NCI-H82 treated with DMSO at 0.1 percent for 48 hours (cell line): ENCODE measurements at regions not wholly inside any gene's neighbourhood (a gene's known extent, or its start where the extent isn't known, plus 50 kb on each side); places are given as distances from the start of the nearest gene placed in this dataset.

Experiments
- DNase-seq: peaks from one replicate; lab custom pipeline; 2025; ENCODE audit not compliant: unreplicated experiment; lab: John Stamatoyannopoulos, UW

- no peak for DNase-seq
Observed at GRCh38 chr12:113688313-113688712, 216.6 kb upstream of the LHX5 start.

- no peak for DNase-seq
Observed at GRCh38 chr12:113684908-113685782, 213.5 kb upstream of the LHX5 start.

- DNase-seq: no peak
Observed at GRCh38 chr12:113684053-113684907, 212.6 kb upstream of the LHX5 start.

GRCh38 chr12:113683574-113683973, 211.9 kb upstream of the LHX5 start:
- peak; percentile 58 for DNase-seq

GRCh38 chr12:113680868-113681267, 209.2 kb upstream of the LHX5 start:
- no peak for DNase-seq

- DNase-seq: no peak
Observed at GRCh38 chr12:113678223-113679119, 206.8 kb upstream of the LHX5 start.

GRCh38 chr12:113676547-113676946, 204.9 kb upstream of the LHX5 start:
- no peak for DNase-seq

GRCh38 chr12:113676117-113676516, 204.4 kb upstream of the LHX5 start:
- DNase-seq: no peak

- no peak for DNase-seq
Observed at GRCh38 chr12:113674996-113675395, 203.3 kb upstream of the LHX5 start.

GRCh38 chr12:113674302-113674701, 202.6 kb upstream of the LHX5 start:
- no peak for DNase-seq

- DNase-seq: peak; percentile 76
Observed at GRCh38 chr12:113673458-113674238, 202.0 kb upstream of the LHX5 start.

GRCh38 chr12:113670742-113671141, 199.1 kb upstream of the LHX5 start:
- DNase-seq: no peak

GRCh38 chr12:113667676-113668356, 196.1 kb upstream of the LHX5 start:
- DNase-seq: no peak

GRCh38 chr12:113667095-113667494, 195.4 kb upstream of the LHX5 start:
- no peak for DNase-seq

- DNase-seq: no peak
Observed at GRCh38 chr12:113666223-113666622, 194.6 kb upstream of the LHX5 start.

GRCh38 chr12:113665457-113665856, 193.8 kb upstream of the LHX5 start:
- DNase-seq: no peak

- peak; percentile 91 for DNase-seq
Observed at GRCh38 chr12:113664224-113664681, 192.6 kb upstream of the LHX5 start.

- DNase-seq: no peak
Observed at GRCh38 chr12:113663396-113663795, 191.7 kb upstream of the LHX5 start.

- no peak for DNase-seq
Observed at GRCh38 chr12:113660936-113661335, 189.3 kb upstream of the LHX5 start.

GRCh38 chr12:113659416-113659815, 187.7 kb upstream of the LHX5 start:
- DNase-seq: peak; percentile 78
